Renal cortical epithelial cell (primary cell): ENCODE measurements at regions not wholly inside any gene's neighbourhood (a gene's known extent, or its start where the extent isn't known, plus 50 kb on each side); places are given as distances from the start of the nearest gene placed in this dataset.
"Not testable (repeated sequence)": the region's sequence is repeated elsewhere in the genome, so short reads cannot be mapped to it uniquely, and the experiment has no call there.

Experiments used
- DNase-seq: peaks from one replicate; pipeline ENCODE4 v3.0.0-alpha.2; 2011; ENCODE audit warnings: low read depth

- not testable (repeated sequence) for DNase-seq
Measured at GRCh38 chr12:88714263-88714882, 134.1 kb upstream of the KITLG start.

GRCh38 chr12:88707800-88708199 is 127.5 kb upstream of the KITLG start:
- no peak for DNase-seq

GRCh38 chr12:88706286-88706685 is 126.0 kb upstream of the KITLG start:
- DNase-seq = no peak

GRCh38 chr12:88703790-88704189 is 123.5 kb upstream of the KITLG start:
- no peak for DNase-seq

DNA sequence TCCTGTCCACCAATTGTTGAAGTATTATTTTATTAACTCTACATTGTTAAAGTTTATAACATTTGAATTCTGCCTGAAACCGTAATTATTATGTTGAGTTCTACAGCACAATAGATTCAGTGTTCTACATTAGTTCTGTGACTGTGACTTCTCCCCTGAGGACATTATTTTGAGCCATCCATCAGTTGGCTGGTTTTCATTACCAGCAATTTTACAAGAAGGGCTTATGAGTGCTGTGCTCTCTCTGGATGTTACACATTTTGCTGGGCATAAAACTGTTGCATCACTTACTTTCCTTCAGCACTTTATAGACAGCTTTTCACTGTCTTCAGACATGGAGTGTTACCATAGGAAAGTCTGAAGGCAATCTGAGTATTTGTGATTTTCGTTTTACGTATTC is 118.2 kb upstream of the KITLG start:
- DNase-seq = no peak

DNA sequence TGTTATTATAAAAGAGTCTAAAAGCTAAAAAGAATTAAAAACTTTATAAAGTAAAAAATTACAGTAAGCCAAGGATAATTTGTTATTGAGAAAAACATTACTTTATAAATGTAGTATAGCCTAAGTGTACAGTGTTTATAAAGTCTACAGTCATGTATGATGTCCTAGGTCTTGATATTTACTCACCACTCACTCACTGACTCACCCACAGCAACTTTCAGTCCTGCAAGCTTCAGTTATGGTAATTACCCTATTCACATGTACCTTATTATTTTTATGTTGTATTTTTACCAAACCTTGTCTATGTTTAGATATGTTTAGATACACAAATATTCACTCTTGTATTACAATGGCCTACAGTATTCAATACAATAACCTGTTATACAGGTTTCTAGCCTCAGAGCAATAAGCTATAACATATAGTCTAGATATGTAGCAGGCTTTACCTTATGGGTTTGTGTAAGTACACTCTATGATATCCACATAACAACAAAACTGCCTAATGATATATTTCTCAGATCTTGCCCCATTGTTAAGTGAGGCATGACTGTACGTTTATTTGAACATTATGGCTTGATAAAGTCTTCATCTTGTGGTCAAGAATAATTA is 113.7 kb upstream of the KITLG start:
- peak; percentile 27 for DNase-seq

DNA sequence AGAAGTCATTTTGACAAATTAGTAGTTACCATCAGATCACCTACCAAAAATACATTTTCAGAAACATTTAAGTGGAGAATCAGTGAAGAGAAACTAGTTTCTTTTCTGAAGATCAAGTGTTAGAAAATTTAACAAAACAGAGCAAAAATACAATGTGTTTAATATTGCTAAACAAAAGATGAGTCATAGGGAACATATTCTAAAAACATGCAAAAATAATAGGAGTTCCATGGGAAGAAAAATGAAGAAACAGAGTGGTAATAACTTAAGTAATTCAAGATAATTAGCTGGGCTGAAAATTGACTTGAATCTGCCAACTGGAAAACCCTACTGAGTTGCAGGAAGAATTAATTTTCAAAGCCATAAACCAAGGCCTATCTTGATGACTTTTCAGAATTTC is 111.5 kb upstream of the KITLG start:
- DNase-seq = no peak

DNA sequence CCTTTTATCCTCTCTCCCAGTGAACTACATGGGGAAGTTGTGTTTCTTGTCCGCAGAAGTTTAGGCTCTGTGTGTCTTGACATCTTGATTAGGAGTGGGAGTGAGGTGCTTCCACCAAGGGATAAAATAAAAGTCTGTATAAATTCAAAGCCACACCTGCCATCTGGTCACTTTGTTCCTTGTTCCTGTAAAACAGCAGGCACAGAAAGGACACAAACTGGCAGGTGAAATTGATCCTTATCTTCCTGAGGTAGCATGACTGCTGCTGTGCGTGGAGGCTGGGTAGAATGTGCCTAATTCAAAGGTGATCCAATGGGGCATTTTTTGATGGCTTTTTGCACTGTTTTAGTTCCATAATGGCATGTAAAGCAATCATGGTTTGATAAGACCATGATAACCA is 104.3 kb upstream of the KITLG start:
- DNase-seq = no peak

DNA sequence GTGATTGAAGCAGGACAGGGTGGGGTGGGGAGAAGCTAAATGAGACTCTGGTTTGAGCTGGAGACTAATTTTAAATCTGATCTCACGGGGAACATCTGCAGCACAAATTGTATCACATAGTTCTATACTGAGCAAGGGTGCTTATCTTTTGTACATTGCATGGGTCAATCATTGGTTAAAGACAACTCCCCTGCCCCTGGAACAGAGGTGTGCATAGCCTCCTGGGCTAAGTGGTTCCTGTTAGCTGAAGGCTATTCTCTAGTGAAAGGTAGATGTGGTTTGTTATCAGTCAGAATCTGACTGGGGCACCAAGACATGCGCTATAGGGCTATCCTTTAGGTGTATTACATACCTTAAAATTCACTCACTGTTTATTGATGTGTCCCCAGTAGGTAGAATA is 103.9 kb upstream of the KITLG start:
- DNase-seq = no peak

DNA sequence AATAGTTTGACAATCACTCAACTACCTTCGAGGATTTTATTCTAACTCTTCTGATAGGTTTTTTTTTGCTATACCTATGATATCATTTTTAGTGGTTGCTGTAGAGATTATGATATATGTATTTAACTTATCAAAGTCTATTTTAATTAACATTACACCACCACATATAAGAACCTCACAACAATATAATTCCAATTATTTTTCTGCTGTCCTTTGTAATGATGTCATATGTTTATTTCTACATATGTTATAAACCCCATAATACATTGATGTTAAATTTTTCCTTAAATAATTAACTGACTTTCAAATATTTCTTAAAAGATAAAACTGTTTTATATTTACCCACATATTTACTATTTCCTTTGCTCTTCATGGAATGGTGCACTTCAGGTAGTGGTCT is 103.4 kb upstream of the KITLG start:
- DNase-seq = no peak

DNA sequence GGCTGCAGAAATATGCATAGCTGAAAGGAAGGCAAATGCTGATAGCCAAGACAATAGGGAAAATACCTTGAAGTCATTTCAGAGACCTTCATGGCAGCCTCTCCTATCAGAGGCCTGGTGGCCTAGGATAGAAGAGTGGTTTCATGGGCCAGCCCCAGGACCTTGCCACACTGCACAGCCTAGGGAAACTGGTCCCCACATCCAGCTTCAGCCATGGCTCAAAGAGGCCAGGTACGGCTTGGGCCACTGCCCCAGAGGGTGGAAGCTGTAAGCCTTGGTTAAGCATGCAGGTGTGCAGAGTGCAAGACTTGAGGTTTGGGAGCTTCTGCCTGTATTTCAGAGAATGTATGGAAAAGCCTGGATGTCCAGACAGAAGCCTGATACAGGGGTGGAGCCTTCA is 101.0 kb upstream of the KITLG start:
- no peak for DNase-seq

DNA sequence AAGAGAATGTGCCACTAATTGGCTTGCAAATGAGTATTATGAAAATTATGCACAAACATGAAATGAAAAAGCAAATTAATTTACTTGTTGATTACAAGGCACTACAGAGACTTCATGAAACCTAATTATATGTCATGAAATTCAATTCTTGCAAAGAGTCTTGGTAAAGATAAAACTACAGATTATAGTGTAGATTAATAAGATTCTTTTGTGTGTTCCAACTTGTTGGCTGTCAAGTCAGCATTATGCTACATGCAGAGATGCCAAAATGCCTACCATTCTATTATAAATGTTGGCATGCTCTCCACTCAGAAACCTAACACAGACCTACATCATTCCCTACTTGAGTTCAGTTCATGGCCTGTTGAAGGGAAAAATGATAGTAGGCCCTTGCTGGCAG is 97.2 kb upstream of the KITLG start:
- no peak for DNase-seq

- not testable (repeated sequence) for DNase-seq
Measured at GRCh38 chr12:88667615-88668014, 87.3 kb upstream of the KITLG start.

DNA sequence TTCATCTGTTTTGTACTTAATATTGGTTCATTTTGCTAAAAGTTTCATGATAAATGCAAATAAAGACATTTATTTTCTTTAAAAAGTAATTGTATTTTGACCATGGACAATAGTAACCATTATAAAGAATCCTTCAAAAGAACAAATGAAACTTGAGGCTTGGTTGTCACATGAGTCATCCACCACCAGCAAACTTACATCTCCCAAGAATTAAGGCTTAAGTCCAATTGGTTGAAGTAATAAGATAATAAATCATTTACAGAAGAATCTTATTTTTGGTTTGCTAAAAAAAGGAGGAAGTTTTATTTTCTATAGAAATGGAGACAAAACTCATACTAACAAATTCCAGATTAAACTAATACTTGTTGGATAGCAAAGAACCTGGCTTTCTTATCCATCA is 84.8 kb upstream of the KITLG start:
- peak; percentile 69 for DNase-seq

GRCh38 chr12:88662961-88663360 is 82.7 kb upstream of the KITLG start:
- no peak for DNase-seq

- DNase-seq = no peak
Measured at GRCh38 chr12:88662093-88662492, 81.8 kb upstream of the KITLG start.

- DNase-seq = peak; percentile 66
Measured at GRCh38 chr12:88658009-88658408, 77.7 kb upstream of the KITLG start.

GRCh38 chr12:88650715-88651114 is 70.4 kb upstream of the KITLG start:
- peak; percentile 72 for DNase-seq

DNA sequence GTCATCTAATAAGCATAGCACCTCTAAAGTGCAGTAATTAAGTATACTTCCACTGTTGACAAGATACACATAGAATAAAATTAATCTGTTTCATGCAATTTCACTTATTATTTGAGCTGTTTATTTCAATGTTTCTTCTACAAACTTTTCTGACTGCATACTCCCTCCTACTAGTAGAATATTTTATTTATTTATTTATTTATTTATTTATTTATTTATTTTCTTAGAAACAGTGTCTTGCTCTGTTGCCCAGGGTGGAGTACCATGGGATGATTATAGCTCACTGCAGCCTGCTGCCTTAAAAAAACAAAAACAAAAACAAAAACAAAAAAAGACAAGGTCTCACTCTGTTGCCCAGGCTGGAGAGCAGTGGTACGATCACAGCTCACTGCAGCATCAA is 68.4 kb upstream of the KITLG start:
- DNase-seq = no peak

DNA sequence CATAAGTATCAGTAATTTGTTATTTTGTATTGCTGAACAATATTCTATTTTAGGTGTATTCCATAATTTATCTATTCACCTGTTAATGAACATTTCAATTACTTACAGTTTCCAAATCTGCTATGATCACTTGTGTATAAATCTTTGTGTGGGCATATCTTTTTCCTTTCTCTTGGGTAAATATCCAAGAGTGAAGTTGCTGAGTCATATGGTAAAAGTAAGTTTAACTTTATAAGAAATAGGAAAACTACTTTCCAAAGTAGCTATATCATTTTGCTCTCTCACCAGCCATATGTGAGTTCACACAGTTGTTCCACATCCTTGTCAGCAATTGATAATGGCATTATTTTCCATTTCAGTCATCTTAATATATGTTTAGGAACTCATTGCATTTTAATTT is 66.6 kb upstream of the KITLG start:
- no peak for DNase-seq

DNA sequence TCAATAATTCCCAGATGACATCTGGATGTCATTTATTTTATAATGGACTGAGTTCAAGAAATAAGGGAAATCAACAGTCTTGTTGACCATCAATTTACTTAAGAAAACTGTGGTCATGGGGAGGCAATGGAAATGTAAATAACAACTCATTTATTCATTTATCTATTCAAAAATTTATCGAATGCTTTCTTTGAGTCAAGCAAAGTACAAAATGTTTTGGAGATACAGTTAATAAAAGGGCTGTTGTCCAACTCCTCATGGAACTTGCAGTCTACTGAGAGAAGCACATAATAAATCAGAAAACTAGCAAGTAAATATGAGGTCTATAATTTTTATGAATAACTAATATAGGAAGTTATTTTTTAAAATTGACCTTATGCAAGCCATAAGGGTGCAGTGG is 65.5 kb upstream of the KITLG start:
- DNase-seq = no peak

DNA sequence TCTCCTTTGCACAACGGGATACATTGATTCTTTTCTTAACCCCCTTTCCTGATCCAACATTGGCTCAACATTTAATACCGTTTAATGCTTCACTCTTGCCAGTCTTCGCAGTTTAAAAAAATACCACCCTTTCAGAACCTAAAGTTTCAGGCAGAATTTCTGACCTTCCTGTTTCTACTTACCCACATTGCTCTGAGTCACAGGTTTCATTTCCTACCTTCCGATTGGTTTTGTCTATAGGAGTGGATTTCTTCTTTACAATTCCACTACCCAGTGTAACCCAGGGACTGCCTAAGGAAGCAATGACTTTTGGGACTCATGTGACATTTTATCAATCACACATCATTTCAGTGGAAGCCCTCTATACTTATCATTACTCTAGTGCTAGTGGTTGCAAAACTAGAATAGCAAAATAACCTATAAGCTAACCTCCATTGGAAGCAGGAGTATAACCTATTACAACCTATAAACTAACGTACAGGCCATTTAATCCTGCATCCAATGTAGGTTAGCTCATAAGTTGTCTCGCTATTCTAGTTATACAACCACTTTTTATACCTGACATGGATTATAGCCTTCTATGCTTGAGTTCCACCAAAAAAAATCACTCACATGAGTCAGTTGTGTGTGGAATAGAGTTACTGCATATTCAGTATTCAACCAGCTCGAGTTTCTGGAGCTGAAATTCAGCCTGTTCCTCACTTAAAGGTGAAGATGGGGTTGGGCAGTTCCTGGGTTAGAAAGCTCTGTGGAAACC is 64.9 kb upstream of the KITLG start:
- DNase-seq = no peak

GRCh38 chr12:88643685-88644084 is 63.4 kb upstream of the KITLG start:
- no peak for DNase-seq
